ENCODE measurements at regions not wholly inside any gene's neighbourhood (a gene's known extent, or its start where the extent isn't known, plus 50 kb on each side); places are given as distances from the start of the nearest gene placed in this dataset.

- no peaks in the 10 kb centered on the region for H3K4me1 ChIP-seq
- no peak overlapping the region for H3K4me3 ChIP-seq
- H3K27ac ChIP-seq: no peak overlapping the region
- ChIA-PET CTCF (interaction anchor here (0.9 kb wide), 1 partner anchor 11 kb away, joined by 4 read pairs; no protein-coding TSS in a partner anchor), POLR2A (no interaction called here)
- H3K4me2 ChIP-seq: no peak overlapping the region
- H3K9me3 ChIP-seq: no peaks in the 10 kb centered on the region
- TF ChIP-seq NPAS2 (CRISPR knock-in tag; IDR thresholded peaks at IDR 0.05; ENCODE audit: borderline replicate concordance) (no peak), FOSB (CRISPR knock-in tag; IDR thresholded peaks at IDR 0.05) (no peak), BCL3 (IDR thresholded peaks at IDR 0.05) (no peak), MAZ (IDR thresholded peaks at IDR 0.05; ENCODE audit: borderline replicate concordance, low read depth, low read length) (no peak), HDAC2 (IDR thresholded peaks at IDR 0.05) (no peak), PBX3 (IDR thresholded peaks at IDR 0.05) (no peak), ATOH8 (CRISPR knock-in tag; IDR thresholded peaks at IDR 0.05; ENCODE audit: low read depth) (no peak), JUNB (IDR thresholded peaks at IDR 0.05) (no peak), GATA3 (IDR thresholded peaks at IDR 0.05; ENCODE audit: borderline replicate concordance) (no peak), HEYL (CRISPR knock-in tag; IDR thresholded peaks at IDR 0.05) (no peak)
- no peak for DNase-seq (ENCODE audit: low read depth in 1 of 2, low spot score in 1 of 2)
- FAIRE-seq: peak; percentile 46
- ATAC-seq: no peak
- WGBS (ENCODE audit: missing lambda C conversion rate): 0% methylated on average over 3 of the region's 3 CpGs
Measured at GRCh38 chr12:24467226-24467625, 481.7 kb downstream of the BCAT1 start.

GRCh38 chr12:24463375-24463774 lies 485.5 kb downstream of the BCAT1 start:
- CTCF ChIA-PET: interaction anchor here (0.7 to 1.0 kb wide), 3 partner anchors 11 to 181 kb away, joined by 3 to 4 read pairs (median 3); no protein-coding TSS in a partner anchor
- ATAC-seq: no peak

GRCh38 chr12:24462946-24463345 lies 486.0 kb downstream of the BCAT1 start:
- FAIRE-seq: no peak

More at GRCh38 chr12:24463375-24463774, 485.5 kb downstream of the BCAT1 start:
- FAIRE-seq (no peak), DNase-seq (ENCODE audit: low read depth in 1 of 2, low spot score in 1 of 2) (no peak)
- H3K9me3 ChIP-seq: no peaks in the 10 kb centered on the region
- no peaks in the 10 kb centered on the region for H3K4me1 ChIP-seq
- no peak for TF ChIP-seq ATOH8 (CRISPR knock-in tag; IDR thresholded peaks at IDR 0.05; ENCODE audit: low read depth)
- H3K4me3 ChIP-seq: no peak overlapping the region
- no peak overlapping the region for H3K4me2 ChIP-seq
- WGBS (ENCODE audit: missing lambda C conversion rate): 47% methylated on average over 6 of the region's 6 CpGs
- POLR2A ChIA-PET: no interaction called here
- no peak overlapping the region for H3K27ac ChIP-seq

More at GRCh38 chr12:24462946-24463345, 486.0 kb downstream of the BCAT1 start:
- Histone ChIP-seq H3K4me1 (no peaks in the 10 kb centered on the region), H3K4me3 (no peak overlapping the region), H3K9me3 (no peaks in the 10 kb centered on the region), H3K4me2 (no peak overlapping the region), H3K27ac (no peak overlapping the region)
- TF ChIP-seq RARB (CRISPR knock-in tag; IDR thresholded peaks at IDR 0.05): no peak
- TF ChIP-seq KDM1A (IDR thresholded peaks at IDR 0.05; ENCODE audit: low read depth): no peak
- TF ChIP-seq E2F6 (IDR thresholded peaks at IDR 0.05; ENCODE audit: borderline replicate concordance, low read depth): no peak
- TF ChIP-seq USF2 (IDR thresholded peaks at IDR 0.05): no peak
- no peak for TF ChIP-seq FOSL2 (IDR thresholded peaks at IDR 0.05)
- TF ChIP-seq FOSL2 (CRISPR knock-in tag; IDR thresholded peaks at IDR 0.05): no peak
- TF ChIP-seq SMC3 (IDR thresholded peaks at IDR 0.05): no peak
- WGBS (ENCODE audit: missing lambda C conversion rate): 29% methylated on average over 1 of the region's 1 CpG
- ATAC-seq (no peak), DNase-seq (ENCODE audit: low read depth in 1 of 2, low spot score in 1 of 2) (no peak)
- ChIA-PET POLR2A (no interaction called here), CTCF (interaction anchor here (0.7 kb wide), 2 partner anchors 176 to 181 kb away, joined by 3 read pairs; no protein-coding TSS in a partner anchor)
